Stimulated activated CD4-positive, alpha-beta T cell treated with anti-CD3 and anti-CD28 coated beads, Interleukin-15, amount 100 ng/mL, for 1 hour (primary cell): ENCODE measurements at regions not wholly inside any gene's neighbourhood (a gene's known extent, or its start where the extent isn't known, plus 50 kb on each side); places are given as distances from the start of the nearest gene placed in this dataset.
"Not testable (repeated sequence)": the region's sequence is repeated elsewhere in the genome, so short reads cannot be mapped to it uniquely, and the experiment has no call there.

ENCODE experiments used
- DNase-seq, 2 donors: peaks; one replicate each; pipeline ENCODE4 v3.0.0-alpha.2; 2020; ENCODE audit warnings: low read depth in 1 of 2, low spot score in 1 of 2

GRCh38 chr12:4822572-4822971, 87.1 kb upstream of the KCNA1 start:
- no peak for DNase-seq

DNA sequence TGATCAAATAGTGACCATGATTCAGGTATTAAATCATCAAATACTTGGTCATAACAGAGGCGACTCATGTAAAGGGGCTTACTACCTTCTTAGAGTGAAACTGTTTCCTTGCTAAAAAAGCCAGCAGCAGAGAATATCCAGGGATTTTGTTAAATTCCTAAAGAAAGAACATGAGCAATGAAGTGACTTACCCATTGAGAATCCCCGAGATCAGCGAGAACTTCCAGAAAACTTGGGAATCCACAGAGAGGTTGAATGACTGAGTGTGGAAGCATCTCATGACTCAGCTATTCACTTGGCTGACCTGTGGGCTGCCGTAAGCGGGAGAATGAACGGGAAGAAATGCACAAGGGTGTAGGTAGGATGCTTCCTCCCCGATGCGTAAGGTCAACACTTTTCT, 85.3 kb upstream of the KCNA1 start:
- no peak for DNase-seq

DNA sequence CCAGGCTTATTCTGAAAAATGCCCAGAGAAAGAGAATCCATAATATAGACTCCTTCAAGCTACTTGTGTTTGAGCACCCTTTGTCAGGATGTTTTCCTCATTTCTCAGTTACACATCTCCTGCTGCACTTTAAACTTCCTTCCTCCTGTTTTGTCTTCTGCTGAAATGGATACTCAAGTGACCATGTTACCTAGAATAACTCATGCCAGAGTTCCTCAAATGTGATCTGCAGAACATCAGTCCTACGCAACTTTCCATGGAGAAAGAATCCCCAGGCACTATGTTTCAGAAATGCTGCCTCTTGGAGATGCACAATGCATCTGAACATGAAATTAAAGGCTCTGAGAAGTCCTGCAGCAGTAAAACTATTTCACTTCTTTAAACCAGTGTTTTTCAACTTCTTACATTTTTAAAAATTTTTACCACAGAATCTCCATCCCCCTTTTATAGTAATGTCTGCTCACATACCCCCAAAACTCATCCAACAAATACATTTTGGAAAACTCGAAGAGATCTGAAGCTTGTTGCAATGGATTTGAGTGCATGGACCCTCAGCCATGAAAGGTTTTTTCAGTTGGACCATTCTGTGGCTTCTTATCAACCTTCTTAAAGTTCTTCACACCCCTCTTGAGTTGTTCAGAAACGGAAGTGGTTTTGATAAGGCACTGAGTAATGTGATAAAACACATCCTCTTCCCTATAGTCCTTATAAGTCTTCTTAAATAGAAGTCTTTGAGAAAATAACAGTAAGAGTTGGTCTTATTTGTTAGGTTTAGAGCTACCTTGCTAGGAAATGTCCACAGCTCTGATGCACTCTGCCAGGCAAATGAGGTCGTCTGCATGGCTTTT, 84.5 kb upstream of the KCNA1 start:
- DNase-seq: no peak

GRCh38 chr12:4826909-4827308, 82.8 kb upstream of the KCNA1 start:
- no peak for DNase-seq

- DNase-seq: no peak
Measured at GRCh38 chr12:4828176-4828575, 81.5 kb upstream of the KCNA1 start.

- no peak for DNase-seq
Measured at GRCh38 chr12:4829161-4829792, 80.4 kb upstream of the KCNA1 start.

DNA sequence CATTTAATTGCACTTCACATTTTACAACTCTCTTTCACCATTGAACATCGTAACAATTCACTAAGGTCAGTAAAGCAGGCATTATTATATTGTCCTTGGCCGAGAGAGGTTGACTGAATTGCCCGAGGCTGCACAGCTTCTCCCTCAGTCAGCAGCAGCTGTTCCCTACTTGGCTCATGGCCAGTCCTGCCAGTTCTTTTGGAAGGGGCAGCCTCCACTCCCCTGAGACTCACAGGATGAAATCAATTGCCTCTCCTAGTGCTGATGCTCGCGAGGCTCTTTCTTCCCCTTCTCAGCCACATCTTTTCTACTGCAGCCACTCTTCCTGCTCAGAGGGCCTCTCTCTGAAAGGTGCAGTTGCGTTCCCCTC, 79.9 kb upstream of the KCNA1 start:
- no peak for DNase-seq

DNA sequence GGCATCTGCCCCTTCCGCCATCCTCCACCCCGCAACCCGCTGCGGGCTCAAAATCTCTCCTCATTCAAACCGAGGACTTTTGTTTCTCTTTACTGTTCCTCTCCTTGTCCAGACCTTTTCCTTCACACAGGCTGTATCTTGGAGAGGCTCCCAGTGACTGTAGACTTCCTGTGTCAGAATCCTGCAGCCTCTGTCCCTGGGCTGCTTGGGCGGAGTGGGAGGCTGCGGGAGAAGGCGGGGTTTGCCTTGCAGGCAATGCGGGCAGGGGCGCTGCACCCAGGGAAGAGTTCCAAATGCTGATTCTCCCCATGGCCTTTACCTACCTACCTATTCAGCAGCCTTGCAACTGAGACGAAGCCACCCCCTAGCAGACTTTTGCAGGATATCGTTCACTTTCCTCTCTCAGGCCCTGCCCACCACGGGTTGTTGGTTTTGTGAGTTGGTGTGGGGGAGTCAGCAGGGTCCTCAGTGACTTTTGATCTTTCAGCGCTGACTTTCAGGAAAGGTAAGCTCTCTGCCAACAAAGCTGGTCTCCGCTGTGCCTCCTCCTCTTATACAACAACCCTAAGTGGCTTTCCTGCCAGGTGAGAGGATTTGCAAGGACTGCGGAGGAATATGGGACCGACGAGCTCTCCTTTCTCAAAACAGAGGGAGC, 79.0 kb upstream of the KCNA1 start:
- no peak for DNase-seq

GRCh38 chr12:4833053-4833452, 76.7 kb upstream of the KCNA1 start:
- DNase-seq: no peak

DNA sequence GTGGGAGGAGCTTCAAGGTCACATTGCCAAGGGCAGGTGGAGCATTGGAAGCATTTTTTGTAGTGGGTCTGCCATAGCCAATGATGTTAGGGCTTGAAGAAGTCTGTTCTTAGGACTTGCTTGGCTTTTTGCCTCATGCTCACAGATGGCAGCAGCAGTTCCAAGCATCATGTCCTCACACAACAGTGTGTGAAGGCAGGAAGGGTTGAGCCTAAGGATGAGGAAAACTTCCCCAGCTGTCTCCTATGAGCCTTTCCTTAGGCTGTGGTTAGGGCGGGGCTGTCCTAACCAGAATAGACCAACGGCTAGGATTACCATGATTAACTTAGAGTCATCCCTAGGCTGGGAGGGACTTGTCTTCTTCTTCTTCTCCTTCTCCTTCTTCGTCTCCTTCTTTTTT, 76.2 kb upstream of the KCNA1 start:
- DNase-seq: no peak

- DNase-seq: not testable (repeated sequence)
Measured at GRCh38 chr12:4842401-4842800, 67.3 kb upstream of the KCNA1 start.

DNA sequence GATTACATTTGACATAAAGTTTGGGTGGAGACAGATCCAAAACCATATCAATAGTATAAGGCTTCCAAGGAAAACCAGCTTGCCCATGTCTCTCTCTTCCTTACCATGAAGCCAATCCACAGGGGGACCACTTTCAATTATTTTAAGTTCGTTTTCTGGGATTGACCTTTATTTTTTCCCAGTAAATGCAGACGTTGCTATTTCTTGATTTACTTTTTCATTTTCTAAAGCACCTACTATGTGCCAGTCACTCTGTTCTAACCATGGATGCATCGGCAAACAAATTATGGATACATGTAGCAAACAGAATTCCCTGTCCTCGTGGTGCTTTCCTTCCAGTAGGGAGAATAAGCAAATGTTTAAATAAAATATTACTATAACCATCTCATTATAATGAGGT, 65.8 kb upstream of the KCNA1 start:
- no peak for DNase-seq

DNA sequence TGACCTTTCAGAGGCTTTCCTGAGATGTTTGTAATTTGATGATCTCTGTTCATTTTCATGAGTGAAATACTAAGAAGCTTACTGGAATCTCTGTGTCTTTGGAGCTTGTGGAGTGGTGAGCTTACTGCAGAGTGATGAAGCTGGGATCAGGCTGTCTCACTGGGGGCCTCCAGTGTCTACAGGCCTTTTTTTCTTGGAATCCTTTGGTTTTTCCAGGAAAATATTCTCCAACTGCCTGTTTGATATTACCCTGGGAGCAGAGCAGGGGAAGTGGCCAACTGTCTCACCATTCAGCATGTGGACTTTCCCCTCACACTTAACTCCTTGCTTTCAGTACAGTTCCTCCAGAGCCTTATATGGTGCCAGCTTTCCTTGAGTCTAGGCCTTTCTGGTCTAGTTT, 62.0 kb upstream of the KCNA1 start:
- DNase-seq: no peak

DNA sequence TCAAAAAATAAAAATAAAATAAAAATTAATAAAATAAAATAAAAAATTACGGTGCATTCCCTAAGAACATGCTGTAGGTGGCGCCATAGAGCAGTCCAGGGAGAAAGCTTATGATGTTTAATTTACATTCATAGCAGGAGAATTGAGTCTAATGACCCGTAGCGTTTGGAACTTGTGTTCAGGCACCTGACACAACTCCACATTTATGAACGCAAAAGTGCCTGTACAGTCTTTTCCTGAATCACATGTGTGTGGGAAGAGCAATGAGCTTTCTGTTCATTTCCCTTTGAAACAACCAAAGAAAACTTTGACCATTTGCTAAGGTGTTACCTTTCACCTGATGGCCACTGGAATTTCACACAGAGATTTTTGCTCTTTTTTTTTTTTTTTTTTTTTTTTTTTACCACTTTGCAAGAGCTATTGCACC, 60.6 kb upstream of the KCNA1 start:
- no peak for DNase-seq

- DNase-seq: no peak
Measured at GRCh38 chr12:4849795-4850345, 59.8 kb upstream of the KCNA1 start.

DNA sequence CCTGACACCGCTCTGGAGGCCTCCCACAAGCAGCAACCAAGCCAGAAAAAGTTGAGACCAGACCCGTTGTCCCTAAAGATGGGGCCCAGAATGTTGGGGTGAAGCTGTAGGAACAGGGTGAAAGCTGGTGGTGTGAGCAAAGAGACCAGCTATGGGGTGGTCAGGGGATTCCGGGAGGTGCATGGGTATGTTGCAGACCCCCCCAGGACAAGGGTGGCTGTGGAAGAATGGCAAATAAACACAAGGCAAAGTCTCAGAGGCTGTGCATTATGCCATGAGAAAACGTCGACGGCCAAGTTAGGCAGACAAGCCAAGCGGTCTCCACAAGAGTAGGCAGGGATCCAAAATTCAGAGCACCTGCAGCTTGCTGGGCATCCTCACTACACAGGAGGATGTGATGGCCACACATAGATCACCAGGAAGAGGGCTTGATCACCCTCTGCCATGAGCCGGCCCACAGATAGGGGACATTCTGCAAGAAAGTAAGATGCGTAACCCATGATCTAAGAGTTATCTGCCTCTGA, 58.8 kb upstream of the KCNA1 start:
- DNase-seq: no peak

- DNase-seq: no peak
Measured at GRCh38 chr12:4852308-4852707, 57.4 kb upstream of the KCNA1 start.

GRCh38 chr12:4852911-4853310, 56.8 kb upstream of the KCNA1 start:
- no peak for DNase-seq

- DNase-seq: no peak
Measured at GRCh38 chr12:4855121-4855924, 54.4 kb upstream of the KCNA1 start.

DNA sequence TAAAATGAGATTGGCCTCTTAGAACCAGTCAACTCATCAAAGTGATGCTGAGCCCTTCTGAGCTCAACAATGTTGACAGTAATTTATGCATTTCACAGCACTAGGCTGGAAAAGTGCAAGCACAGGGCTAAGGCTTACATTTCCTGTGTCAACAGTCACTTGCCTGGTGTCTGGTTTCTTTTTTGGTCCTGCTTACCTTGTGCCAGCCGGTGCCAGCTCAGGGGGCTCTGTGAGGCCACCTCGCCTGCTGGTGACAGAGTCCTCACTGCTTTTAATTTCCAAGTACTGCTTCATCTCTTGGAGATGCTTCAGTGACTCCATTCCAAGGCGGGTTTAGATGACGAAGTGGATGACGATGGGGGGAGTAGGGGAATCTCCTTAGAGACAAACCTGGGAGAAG, 53.1 kb upstream of the KCNA1 start:
- DNase-seq: no peak
